Lung (tissue), 11 donors: ENCODE measurements at regions not wholly inside any gene's neighbourhood (a gene's known extent, or its start where the extent isn't known, plus 50 kb on each side); places are given as distances from the start of the nearest gene placed in this dataset.

Experiments used
- ATAC-seq: fragments of 200-7000 bp; cut with Tn5 transposase; one replicate; pipeline ENCODE4 v1.9.1; 2020; ENCODE audit warnings: moderate number of reproducible peaks; ENCODE audit not compliant: insufficient read depth, low FRiP score
- DNase-seq, 3 donors: peaks; one replicate each; pipeline ENCODE4 v3.0.0-alpha.2; 2013 to 2017
- H3K27ac ChIP-seq, 2 donors: one replicate each; pipeline ENCODE4 v1.5.1; 2013; ENCODE audit warnings: mild to moderate bottlenecking in 2 of 2, moderate library complexity in 2 of 2, control low read depth in 1 of 2, inconsistent platforms in 1 of 2, low read depth in 1 of 2, low read length in 1 of 2
- H3K27me3 ChIP-seq, 3 donors: one replicate each; pipeline ENCODE4 v1.5.1; 2013; ENCODE audit warnings: low read length in 2 of 3; ENCODE audit not compliant: control insufficient read depth in 3 of 3, insufficient read depth in 3 of 3
- H3K36me3 ChIP-seq, 4 donors: one replicate each; pipeline ENCODE4 v1.5.1; 2013; ENCODE audit warnings: low read length in 4 of 4, mild to moderate bottlenecking in 1 of 4, moderate library complexity in 1 of 4; ENCODE audit not compliant: control insufficient read depth in 4 of 4, insufficient read depth in 4 of 4
- H3K4me1 ChIP-seq, 5 donors: one replicate each; pipeline ENCODE4 v1.5.1; 2013; ENCODE audit warnings: low read length in 5 of 5, mild to moderate bottlenecking in 2 of 5, moderate library complexity in 1 of 5; ENCODE audit not compliant: control insufficient read depth in 5 of 5, insufficient read depth in 5 of 5
- H3K4me3 ChIP-seq: one replicate; pipeline ENCODE4 v1.5.1; 2013; ENCODE audit warnings: mild to moderate bottlenecking, control low read depth, moderate library complexity
- H3K9ac ChIP-seq, 2 donors: one replicate each; pipeline ENCODE4 v1.5.1; 2013; ENCODE audit warnings: low read length in 2 of 2, control low read depth in 1 of 2; ENCODE audit not compliant: insufficient read depth in 1 of 2
- H3K9me3 ChIP-seq, 4 donors: one replicate each; pipeline ENCODE4 v1.5.1; 2013; ENCODE audit warnings: low read length in 3 of 4, mild to moderate bottlenecking in 1 of 4, moderate library complexity in 1 of 4; ENCODE audit not compliant: control insufficient read depth in 4 of 4, insufficient read depth in 3 of 4
- WGBS, 2 donors: extraction: QIAGEN DNeasy Blood & Tissue Kit; methylation state at CpG; one replicate each; pipeline ENCODE4 v1.1.7; 2013; 5-methylcytosine and 5-hydroxymethylcytosine counted together
- TF ChIP-seq, protein P1 (sequence below): IDR thresholded peaks from 2 replicates; pipeline ENCODE4 v1.5.1; 2012; ENCODE audit warnings: mild to moderate bottlenecking; ENCODE audit errors: control extremely low read depth, extremely low read depth
- donor health status: control.
- donor health status: control.
- donor health status: Bipolar disorder and iron deficiency.
- donor health status: healthy.
- donor health status: DM: yes; HTN: yes; CAD: no.

DNA sequence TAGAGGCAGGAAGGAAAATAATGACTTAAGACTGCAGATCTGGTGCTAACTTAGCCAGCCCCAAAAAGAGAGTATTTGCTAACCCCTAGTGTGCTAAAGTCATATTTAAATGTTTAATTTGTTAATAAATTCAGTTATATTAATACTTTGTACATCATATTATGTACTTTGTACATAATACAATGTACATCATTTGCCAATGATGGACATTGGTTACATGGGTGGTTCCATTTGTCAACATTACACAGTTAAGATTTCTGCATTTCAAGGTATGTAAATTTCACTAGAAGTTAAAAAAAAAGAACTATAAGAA lies 63.9 kb upstream of the PIM1 start:
- H3K27me3 ChIP-seq = no peaks in the 10 kb centered on the region
- DNase-seq (no peak), ATAC-seq (no peak)
- no peak overlapping the region for H3K4me3 ChIP-seq
- H3K27ac ChIP-seq = no peak overlapping the region
- H3K4me1 ChIP-seq = peaks cover 4 to 22% (median 10%) of the 10 kb centered on the region in 5 donors
- H3K9me3 ChIP-seq = no peaks in the 10 kb centered on the region
- H3K9ac ChIP-seq = no peak overlapping the region
- no peaks in the 10 kb centered on the region for H3K36me3 ChIP-seq
- TF ChIP-seq, protein P1, sequence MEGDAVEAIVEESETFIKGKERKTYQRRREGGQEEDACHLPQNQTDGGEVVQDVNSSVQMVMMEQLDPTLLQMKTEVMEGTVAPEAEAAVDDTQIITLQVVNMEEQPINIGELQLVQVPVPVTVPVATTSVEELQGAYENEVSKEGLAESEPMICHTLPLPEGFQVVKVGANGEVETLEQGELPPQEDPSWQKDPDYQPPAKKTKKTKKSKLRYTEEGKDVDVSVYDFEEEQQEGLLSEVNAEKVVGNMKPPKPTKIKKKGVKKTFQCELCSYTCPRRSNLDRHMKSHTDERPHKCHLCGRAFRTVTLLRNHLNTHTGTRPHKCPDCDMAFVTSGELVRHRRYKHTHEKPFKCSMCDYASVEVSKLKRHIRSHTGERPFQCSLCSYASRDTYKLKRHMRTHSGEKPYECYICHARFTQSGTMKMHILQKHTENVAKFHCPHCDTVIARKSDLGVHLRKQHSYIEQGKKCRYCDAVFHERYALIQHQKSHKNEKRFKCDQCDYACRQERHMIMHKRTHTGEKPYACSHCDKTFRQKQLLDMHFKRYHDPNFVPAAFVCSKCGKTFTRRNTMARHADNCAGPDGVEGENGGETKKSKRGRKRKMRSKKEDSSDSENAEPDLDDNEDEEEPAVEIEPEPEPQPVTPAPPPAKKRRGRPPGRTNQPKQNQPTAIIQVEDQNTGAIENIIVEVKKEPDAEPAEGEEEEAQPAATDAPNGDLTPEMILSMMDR = no peak

DNA sequence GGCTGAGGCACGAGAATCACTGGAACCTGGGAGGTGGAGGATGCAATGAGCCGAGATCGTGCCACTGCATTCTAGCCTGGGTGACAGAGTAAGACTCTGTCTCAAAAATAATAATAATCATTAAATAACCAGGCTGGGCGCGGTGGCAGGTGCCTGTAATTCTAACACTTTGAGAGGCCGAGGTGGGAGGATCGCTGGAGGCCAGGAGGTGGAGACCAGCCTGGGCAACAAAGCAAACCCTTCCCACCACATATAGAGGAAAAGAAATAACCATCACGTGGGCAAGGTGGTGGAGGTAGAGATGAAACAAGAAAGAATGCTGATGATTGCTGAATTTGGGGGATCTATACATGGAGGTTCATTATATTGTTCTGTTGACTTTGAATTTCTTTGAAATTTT lies 63.4 kb upstream of the PIM1 start:
- TF ChIP-seq, protein P1 = no peak
- Histone ChIP-seq H3K4me3 (no peak overlapping the region), H3K9me3 (no peaks in the 10 kb centered on the region), H3K4me1 (peaks cover 4 to 22% (median 10%) of the 10 kb centered on the region in 5 donors), H3K36me3 (no peaks in the 10 kb centered on the region), H3K27me3 (no peaks in the 10 kb centered on the region), H3K27ac (no peak overlapping the region), H3K9ac (no peak overlapping the region)
- 96% methylated on average over 8 of the region's 8 CpGs for WGBS, 2 donors
- DNase-seq (no peak), ATAC-seq (no peak)

DNA sequence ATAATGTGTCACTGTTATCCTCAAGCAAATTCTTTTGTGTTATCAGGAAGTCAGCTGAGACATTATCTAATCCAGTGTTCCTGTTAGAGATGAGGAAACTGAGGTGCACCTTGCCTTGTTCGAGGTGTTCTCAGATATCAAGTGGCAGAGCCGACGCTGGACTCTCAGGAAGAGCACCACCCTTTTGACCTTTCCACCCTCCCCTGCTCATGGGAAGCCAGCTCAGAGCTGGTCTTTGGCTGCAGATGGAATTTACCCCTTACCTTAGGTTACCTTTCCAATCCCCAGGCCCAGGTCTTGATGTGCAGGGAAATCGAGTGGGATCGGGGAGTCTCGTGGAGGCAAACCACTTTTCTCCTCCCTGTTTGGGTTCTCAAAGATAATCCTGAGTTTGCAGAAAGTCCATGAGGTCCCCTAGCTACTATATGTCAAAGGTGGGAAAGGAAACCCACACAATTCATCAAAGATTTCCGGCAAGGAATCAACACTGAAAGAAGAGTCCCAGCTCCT lies 62.9 kb upstream of the PIM1 start:
- 68 to 72% methylated on average over 7 of the region's 7 CpGs for WGBS, 2 donors
- ATAC-seq = no peak

More for the DNA sequence above, 62.9 kb upstream of the PIM1 start:
- no peaks in the 10 kb centered on the region for H3K27me3 ChIP-seq
- no peak overlapping the region for H3K9ac ChIP-seq
- no peak overlapping the region for H3K4me3 ChIP-seq
- no peaks in the 10 kb centered on the region for H3K36me3 ChIP-seq
- peaks cover 0 to 2% (median 0%) of the 10 kb centered on the region in 4 donors for H3K9me3 ChIP-seq
- no peak for DNase-seq
- H3K4me1 ChIP-seq = peaks cover 2 to 20% (median 10%) of the 10 kb centered on the region in 5 donors
- TF ChIP-seq, protein P1 = no peak
- no peak overlapping the region for H3K27ac ChIP-seq
